NCI-H526 treated with DMSO at 0.1 percent for 48 hours (cell line): ENCODE measurements at regions not wholly inside any gene's neighbourhood (a gene's known extent, or its start where the extent isn't known, plus 50 kb on each side); places are given as distances from the start of the nearest gene placed in this dataset.

Experiments used
- DNase-seq: peaks from one replicate; lab custom pipeline; 2025; lab: John Stamatoyannopoulos, UW

DNA sequence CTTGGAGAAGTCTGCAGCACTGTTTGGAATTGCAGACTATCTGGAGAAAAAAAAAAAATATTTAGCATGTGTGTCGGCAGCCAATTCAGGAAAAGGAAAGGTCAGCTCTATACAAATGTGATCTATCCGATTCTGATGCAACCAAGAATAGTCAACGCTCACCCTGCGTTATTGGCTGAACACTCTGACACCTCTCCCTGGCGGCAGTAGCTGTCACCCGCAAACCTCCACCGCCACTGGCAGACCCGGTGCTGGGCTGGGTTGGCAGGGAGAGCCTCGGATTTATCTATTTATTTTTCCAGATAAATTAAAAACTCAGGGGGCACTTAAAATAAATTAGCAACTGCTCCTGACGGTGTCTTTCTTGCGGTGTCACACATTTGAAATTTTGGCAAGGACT lies 409.7 kb downstream of the VRK1 start:
- DNase-seq: no peak

DNA sequence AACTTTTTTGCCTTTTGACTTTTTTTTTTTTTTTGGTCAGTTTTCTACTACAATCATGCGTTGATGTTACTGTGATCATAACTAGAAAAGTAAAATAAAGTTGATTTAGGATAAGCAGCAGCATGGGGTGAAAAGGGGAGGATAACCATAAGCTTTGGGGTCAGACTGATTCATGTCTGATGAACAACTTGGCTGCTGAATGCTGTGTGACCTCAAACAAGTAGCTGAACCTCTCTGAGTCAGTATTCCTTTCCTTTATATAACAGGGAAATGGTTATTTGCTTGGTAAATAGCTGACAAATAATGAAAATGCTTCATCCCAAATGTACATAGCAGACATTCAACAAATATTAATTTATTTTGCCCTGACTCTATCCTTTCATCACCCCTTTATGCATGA lies 413.0 kb downstream of the VRK1 start:
- DNase-seq: no peak

DNA sequence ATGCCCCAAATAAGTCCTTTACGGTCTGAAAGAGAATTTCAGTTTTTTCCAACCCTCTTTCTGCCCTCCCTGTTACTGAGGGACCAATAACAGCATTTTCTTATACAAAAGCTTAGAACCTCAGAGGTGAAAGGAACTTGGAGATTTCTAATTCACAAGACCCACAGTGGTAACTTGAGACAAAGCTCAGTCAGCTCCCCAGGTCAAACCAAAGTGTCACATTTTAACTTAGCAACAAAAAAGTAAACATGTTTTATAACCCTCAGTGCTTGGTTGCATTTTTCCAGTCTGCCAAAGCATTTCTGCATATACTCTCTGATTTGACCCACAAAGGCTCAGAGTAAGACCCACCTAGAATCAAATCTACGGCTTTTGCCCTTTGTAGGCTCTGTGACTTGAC lies 415.2 kb downstream of the VRK1 start:
- DNase-seq: no peak

DNA sequence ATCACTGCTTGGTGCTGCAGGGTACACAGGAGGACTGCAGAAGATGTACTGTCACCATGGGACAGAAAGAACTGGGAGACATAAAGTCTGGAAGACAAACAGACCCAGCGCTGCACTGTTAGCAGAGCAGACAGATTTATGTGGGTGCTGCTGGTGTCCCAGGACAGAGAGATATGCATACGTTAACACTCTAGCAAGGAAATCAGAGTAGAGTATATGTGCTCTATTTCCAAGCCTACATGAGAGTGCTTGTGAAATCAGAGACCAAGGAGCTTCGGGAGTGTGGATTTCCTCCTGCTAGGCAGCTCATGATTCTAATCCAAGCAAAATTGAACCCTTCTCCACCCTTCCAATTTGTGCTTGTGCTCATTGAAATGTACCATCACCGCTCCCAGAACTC lies 416.5 kb downstream of the VRK1 start:
- DNase-seq: no peak

GRCh38 chr14:97215263-97215969 lies 418.2 kb downstream of the VRK1 start:
- no peak for DNase-seq

DNA sequence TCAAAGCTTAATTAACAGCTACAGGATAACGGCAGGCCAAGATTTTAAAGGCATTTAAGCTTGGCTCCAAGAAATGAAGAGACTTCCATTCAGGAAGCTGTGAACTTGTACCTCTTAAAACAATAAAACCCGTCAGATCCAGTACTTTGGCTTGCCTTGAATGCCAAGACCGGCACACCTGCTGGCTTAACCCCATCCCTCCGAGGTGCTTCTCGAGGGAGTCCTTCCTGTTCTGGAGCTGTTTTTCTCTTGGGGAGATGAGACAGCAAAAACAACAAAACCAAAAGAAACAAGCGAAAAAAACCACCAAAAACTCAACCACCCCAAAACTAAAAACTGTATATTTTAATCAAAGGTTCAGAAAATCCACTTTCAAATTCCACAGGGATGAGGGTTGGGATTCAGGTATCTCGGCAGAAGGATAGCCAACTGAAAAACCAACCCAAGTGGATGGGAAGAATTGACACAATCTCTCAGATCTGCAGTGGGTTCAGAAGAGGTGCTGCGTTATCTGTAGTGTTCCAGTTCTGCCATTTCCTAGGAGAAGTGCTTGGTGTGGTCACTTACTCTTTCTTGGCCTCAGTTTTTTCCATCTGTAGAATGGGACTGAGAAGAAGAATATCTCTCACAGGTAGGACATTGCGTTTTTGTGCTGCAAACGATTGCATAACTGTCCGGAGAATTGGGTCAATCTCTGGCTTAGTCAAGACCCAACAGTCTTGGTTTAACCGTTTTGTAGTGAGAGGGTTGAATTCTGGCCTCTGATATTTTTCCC lies 420.1 kb downstream of the VRK1 start:
- no peak for DNase-seq

- no peak for DNase-seq
These were observed 421.1 kb downstream of the VRK1 start for GRCh38 chr14:97218274-97218673.

- peak; percentile 10 for DNase-seq
These were observed 421.7 kb downstream of the VRK1 start for GRCh38 chr14:97218691-97219430.

DNA sequence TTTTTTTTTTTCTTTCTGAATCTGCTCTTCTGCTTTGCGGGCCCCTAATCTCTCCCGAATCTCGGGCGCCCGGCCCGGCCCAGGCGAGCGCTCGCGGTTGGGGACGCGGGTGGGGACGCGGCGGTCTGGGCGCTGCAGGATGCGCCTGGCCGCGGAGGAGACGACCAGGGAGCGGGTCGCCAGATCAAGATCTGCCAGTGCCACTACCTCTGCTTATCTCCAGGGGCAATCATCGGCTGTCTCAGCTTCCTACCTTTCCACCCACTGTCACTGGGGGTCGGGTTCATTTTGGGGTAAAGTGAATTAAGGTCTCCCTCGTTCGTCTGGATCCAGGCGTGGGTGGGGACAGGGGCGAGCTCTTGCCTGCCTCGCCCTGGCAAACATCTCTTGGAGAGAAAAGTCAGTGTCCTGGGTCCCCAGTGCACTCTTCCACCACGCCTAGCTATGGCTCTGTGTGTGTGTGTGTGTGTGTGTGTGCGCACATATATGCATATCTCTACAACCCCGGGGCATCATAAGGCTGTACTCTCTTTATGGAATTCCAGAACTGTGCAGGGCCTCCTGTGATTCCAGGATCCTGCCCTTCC lies 422.3 kb downstream of the VRK1 start:
- DNase-seq: no peak

- DNase-seq: no peak
These were observed 424.5 kb downstream of the VRK1 start for GRCh38 chr14:97221572-97222285.

DNA sequence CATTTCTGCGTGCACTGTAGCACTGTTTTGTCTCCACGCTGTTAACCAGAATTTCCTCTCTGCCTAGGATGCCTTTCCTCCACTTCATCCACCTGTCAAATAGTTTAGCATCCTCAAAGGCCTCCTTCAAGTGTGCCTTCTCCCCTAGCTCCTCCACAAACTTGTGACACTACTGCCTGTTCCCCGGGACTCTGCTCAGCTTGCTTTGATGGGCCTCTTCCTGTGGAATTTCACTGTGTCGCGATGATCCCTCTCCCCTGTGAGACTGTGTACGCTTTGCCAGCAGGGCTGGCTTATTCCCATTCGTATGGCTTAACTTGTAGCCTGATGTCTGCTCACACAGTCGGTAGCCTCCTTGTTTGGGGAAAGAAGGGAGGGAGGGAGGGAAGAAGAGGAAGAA lies 426.8 kb downstream of the VRK1 start:
- no peak for DNase-seq

GRCh38 chr14:97230051-97230450 lies 432.9 kb downstream of the VRK1 start:
- no peak for DNase-seq

- no peak for DNase-seq
These were observed 436.3 kb downstream of the VRK1 start for GRCh38 chr14:97233319-97233985.

GRCh38 chr14:97246648-97247047 lies 449.5 kb downstream of the VRK1 start:
- no peak for DNase-seq

- no peak for DNase-seq
These were observed 451.8 kb downstream of the VRK1 start for GRCh38 chr14:97248973-97249372.

DNA sequence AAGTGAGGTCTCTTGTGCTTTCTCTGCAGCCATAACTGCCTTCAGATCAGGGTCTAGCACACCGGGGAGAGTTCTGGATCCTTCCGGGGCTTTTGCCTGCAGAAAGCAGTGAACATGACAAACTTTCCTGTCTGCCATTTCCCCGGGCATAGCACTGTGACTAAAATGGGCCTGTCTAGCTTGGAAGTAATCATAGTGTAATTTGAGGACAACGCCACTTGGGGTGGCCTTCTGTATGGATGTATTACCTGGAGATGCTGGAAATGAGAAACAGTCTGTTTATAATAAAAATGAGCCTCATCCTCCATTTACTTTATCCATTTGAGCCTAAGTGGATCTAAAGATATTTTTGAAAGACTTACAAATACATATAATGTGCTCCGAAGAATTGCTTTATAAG lies 453.7 kb downstream of the VRK1 start:
- DNase-seq: no peak

DNA sequence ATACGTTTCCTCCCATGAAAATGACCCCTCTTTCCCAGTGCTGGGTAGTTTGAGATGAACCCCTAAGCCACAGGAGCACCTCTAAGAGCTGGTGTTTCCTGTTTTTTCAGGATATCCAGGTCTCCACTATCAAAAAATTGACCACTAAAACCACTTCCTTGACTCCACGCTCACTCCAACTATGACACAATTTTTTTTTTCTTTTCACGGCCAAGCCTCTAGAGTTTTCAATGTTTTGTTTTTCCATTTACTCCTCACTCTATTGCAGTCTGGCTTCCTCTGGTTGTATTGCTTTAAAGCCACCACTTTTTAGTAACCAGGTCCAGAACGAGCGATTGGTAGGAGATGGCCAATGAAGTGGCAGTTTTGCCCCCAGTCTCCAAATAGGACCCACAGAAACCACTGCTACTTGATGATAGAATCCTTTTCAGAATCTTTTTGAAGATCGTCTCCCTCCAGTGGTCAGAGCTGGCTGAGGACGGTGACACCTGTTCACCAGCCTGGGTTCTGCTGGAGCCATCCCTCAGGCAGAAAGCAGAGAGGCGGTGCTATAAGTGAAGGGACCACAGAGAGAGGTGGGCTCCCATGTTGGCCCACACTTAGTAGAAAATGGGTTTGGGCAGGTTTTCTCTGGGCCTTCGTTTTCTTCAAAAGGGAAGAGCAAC lies 454.4 kb downstream of the VRK1 start:
- DNase-seq: peak; percentile 24

- no peak for DNase-seq
These were observed 456.6 kb downstream of the VRK1 start for GRCh38 chr14:97253756-97254155.

GRCh38 chr14:97262336-97262735 lies 465.2 kb downstream of the VRK1 start:
- no peak for DNase-seq

DNA sequence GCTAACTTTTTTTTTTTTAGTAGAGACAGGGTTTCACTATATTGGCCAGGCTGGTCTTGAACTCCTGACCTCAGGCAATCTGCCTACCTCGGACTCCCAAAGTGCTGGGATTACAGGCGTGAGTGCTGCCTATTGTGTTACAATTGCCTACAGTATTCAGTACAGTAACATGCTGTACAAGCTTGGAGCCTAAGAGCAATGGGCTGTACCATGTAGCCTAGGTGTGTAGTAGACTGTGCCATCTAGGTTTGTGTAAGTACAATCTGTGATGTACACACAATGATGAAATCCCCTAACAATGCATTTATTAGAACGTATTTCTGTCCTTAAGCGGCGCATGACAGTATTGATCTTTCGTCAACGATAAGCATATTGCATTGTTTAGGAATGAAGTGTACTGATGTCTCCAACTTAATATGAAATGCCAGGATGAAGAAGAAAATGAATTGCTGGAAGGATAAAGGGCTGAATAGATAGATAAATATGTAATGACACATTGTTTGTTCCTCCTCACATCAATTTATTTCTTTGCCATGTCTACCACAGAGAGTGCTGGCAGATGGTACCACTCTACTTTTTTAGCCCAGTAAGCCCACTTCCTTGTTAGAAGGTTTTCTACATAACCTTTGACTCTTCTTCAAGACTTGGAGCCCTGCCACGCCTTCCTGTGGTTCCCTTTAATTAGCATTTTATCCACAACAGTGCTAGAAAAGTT lies 467.5 kb downstream of the VRK1 start:
- no peak for DNase-seq
